ENCODE measurements at regions not wholly inside any gene's neighbourhood (a gene's known extent, or its start where the extent isn't known, plus 50 kb on each side); places are given as distances from the start of the nearest gene placed in this dataset.
"Not testable (repeated sequence)": the region's sequence is repeated elsewhere in the genome, so short reads cannot be mapped to it uniquely, and the experiment has no call there.

DNA sequence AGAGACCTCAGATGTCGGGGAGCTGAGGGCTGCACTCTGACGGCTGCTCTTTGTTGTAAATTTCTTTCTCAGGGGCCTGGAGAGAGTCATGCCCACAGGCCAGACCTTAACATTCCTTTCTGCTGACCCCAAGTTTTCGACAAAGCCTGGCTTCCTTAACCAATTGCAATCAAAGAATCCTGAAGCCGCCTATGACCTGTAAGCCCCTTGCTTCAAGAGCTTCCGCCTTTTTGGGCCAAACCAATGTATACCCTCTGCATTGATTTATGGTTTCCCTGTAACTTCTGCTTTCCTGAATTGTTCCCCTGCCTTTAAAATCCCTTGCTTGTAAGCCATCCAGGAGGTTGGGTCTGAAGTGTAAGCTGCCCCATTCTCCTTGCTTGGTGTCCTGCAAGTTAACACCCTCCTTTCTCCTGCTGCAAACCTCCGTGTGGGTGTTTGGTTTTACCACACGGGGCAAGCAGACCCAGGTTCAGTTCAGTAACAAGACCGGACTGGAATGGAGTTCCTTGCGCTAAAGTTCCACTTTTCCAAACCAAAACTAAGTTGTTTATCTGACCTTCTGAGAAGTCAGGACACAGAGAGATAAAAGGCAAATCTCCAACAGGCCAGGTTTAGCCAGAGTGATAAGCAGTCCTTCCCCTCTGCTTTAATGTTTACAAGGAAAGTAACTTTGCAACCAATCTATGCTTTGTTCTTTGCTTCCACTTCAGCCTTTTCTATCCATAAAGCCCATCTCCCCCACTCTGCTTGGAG, 141.6 kb downstream of the KCNJ12 start:
- no peak for DNase-seq

DNA sequence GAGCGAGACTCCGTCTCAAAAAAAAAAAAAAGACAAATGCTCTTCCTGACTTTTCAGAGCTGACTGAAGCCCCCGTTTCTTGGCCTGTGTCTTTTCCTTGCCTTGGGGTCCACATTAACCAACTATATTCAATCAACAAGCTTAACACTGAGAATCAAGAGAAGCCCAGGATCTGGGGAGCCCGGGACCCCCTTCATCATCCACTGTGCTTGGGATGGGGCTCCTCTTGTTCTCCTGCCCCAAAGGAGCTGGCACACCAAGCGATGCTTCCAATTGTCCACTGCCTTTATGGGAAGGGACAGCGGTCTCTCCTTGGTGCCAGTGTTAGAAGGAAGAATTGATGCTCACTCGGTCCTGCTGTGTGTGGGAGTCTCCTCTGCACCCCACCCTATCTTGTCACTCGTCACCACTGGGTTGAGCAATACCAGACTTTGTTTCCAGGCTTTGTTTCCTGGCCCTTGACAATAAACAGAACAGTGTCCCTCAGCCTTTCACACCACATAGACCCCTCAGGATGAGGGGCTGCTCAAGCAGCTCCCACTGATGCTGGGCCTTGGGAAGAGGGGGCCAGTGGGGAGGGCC, 146.7 kb downstream of the KCNJ12 start:
- no peak for DNase-seq

DNA sequence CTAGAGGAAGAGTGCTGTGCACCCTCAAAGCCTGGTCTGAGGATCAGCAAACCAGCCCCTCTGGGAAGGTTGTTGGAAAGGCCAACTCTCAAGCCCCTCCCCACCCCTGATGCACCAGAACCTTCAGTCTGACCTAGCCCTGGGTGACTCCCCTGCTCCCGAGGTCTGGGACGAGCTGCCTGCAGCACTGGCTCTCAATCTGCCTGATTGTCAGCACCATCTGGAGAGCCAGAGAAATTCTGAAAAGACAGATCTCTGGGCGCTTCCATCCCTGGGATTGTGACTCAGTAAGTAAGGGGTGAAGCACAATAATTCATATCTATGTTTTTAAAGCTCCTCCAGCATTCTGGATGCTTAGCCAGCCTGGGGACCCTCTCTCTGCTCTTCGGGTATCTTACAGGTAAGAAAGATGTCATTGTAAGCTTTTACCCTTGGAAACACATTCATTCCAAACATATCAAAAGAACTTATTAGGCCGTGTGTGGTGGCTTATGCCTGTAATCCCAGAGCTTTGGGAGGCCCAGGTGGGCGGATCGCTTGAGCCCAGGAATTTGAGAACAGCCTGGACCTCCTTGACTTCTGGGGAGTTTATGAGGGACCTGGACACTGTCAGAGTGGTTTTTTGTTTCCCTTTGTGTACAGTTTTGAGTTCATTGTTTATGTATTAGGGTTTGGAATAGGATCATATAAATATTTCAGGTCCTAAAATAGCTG, 147.5 kb downstream of the KCNJ12 start:
- DNase-seq = no peak

DNA sequence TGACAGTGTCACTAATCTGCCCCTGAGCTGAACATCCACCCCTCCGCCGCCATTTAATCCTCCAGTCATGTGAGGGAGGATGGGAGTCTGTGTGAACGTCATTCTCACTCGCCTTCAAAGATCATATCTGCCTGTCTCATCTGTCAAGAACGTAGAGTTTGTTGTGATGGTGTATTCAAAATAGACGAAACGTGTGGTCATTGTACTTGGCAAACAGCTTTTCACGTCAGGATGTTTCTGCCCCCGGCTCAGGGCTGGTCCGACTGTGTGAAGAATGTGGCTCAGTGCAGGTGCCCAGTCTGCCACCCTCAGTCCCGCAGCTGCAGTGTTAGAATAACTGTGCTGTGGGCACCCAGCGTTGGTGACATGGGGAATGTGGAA, 148.0 kb downstream of the KCNJ12 start:
- no peak for DNase-seq

DNA sequence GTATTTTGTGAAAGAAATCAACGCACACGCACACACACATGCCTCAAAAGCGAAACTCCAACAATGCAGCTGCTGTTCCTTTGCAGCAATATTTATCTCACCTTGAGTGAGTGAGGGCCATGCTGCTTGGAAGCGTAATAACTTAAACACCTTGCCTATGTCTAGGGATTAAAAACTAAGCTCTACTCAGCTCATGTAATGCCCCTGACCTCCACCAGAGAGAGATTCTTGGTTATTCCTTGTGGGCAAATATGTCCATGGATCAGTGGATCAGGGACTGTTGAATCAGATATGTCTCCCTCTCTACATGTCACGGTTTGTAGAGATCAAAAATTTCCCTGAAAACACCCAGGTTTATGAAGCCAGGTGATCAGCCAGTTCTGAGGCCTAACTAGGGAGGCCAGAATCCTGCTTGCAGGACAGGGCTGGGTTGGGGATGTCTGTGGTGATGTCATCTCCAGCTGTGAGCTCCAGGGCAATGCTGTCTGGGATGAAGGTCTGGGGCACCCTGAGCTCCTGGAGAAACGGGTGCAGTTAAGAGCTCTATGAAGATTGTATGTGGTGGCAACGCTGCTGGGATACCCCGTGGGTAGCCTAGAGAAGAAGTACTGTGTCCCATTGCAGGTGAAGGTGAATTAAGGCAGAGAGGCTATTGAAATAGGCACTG, 149.4 kb downstream of the KCNJ12 start:
- no peak for DNase-seq

DNA sequence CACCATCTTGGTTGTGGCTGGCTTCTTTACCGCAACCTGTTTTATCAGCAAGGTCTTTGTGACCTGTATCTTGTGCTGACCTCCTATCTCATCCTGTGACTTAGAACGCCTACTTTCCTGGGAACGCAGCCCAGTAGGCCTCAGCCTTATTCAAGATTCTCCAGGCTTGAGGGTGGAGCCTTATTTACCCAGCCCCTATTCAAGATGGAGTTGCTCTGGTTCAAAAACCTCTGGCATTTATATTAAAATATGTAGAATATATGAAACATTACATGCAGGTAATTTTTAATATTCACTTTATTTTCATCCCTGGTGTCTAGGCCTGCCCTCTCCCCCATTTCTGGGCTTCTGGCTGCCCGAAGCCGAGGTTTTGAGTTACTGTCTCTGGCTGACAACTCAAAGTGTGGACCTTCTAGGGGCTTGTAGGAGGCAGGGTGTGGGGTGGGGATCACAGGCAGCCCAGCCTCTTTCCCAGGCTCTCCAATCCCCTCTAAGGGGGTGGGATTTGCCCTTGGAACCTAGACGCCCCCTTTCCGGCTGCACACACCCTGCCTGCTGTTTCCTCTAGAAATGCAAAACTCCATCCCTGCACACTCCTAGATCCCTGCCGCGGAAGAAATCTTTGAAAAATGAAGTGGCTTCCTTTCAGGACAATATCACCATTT, 152.0 kb downstream of the KCNJ12 start:
- DNase-seq = no peak

DNA sequence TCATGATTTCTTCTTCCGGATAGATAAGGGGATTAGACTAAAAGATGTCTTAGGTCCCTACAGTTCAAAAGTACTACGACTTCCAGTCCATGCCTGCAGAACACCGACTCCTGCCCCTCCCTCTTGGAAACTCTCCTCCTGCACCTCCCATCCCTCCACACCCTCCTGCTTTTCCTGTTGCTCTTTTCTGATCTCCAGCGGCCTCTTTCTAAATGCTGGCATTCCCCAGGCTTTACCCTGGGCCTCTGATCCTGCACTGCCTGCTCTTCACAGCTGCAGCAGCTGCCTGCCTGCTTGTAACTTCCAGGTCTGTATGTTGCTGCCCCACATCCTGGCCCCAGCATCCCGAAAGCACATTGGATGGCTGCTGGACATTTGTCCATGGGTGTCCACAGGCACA, 154.2 kb downstream of the KCNJ12 start:
- no peak for DNase-seq

DNA sequence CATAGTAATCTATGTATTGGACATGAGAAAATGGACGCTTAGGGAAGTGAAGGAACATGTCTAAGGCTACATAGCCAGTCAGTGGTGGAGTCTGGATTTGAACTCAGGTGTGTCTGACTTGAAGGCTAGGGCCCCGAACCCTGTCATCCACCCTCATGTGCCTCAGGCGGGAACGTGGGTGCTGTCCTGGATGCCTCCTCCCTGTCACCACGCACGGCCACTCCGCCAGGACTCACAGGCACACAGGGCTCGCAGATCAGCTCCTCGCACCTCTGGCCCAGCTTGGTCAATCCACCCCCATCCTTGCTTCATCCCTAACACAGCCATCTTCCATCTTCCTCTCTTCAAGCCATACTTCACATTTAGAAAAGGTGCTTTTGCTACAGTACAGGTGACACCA, 154.7 kb downstream of the KCNJ12 start:
- no peak for DNase-seq

DNA sequence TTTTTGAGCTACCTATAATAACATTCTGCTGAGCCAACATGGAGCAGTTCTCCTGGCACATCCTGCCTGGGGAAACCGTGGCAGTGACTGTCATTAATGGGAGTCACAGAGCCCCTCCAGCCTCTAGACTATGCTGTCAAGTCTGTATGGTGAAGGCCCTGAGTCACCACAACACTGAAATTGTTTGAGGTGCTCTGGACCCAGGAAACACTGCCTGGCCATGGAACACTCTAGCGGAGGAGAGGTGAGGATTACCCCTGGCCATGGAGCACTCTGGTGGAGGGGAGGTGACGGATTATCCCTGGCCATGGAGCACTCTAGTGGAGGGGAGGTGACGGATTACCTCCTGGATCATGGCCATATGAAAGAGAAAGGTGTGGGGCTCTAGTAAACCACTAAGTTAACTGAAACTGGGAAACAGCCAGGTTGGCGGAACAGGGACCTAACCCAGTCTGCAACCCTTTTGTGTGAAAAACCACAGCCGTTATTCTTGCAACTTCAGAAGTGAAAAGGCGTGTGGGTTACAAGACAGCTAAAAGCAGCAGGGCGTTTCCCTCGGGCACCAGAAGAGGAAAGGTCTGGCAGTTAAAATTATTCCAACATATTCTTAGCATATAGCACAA, 156.7 kb downstream of the KCNJ12 start:
- no peak for DNase-seq

DNA sequence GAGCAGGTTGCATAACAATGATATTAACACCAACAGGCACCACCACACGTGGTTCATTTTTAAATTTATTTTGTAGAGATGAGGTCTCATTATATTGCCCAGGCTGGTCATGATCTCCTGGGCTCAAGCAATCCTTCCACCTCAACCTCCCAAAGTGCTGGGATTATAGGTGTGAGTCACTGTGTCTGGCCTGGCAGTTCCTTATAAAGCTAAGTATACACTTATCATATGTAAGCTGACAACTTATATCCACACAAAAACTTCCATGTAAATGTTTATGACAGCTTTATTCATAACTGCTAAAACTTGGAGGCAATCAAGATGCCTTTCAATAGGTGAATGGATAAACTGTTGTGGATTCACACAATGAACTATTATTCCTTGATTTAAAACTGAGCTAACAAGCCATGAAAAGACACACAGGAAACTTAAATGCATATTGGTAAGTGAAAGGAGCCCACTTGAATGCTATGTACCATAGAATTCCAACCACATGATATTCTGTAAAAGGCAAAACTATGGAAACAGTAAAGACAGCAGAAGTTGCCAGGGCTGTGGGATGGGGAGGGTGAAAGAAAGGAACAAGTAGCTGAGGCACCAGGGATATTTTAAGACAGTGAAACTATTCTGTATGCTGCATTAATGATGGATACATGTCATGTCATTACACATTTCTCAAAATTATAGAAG, 156.5 kb upstream of the KCNJ18 start:
- no peak for DNase-seq

DNA sequence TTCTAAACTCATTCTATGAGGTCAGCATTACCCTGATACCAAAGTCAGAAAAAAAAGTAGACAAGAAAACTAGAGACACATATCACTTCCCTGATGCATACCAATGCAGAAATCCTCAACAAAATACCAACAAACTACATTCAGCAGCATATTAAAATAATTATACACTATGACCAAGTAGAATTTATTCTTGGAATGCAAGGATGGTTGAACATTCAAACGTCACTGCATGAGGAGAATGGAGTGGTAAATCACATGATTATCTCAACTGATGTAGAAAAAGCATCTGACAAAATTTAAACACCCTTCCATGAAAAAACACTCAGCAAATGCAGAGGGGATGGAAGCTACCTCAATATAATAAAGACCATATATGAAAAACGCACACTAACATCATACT, 155.0 kb upstream of the KCNJ18 start:
- DNase-seq = no peak

DNA sequence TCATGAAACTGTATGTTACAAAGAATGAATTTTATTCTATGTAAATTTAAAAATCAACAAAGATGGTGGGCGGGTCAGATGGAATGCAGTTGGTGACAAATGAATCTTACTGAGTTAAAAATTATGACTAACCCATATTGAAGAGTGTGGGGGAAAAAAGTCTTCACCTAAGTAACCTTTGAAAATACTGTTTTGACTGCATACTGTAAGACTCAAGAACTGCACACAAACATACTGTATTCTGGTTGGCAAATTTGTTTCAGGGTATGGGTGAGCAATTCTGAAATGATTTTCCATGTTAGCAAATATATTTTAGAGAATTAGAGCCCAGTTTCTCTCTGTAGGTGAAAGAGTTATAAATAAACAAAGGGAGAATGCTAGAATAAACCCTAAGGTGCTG, 153.7 kb upstream of the KCNJ18 start:
- DNase-seq = no peak

DNA sequence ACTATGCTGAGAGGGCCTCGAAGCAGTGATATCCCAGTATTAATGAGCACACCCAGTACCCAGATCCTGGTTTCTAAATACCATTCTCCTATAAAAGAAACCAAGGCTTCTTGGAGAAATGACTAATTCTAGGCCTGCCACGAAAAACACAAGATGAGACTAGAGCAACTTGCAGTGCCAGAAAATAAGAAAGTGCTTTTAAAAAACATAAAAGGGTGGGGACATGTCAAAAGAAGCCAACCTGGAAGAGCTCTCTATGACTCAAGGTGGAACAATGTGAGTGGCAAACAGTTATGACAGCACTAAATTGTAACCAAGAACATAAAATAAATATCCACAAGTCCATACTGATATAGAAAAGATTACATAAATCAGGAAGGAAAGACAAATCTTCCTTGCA, 153.2 kb upstream of the KCNJ18 start:
- DNase-seq = no peak

DNA sequence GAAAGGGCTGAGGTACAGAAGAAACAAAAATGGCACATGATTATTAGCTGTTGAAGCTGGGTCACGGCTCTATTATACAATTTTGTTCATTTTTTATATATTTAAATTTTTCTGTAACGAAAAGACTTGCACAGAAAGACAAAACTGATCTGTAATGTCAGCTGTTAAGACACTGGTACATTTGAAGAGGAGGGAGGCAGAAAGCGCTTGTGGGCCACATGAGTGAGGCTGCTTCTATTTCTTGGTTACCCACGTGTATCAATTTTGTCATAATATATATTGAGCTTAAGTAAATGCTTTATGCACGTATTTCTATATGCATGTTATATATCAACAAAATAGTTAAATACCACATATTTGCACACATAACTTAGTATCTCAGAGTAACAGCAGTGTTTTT, 151.8 kb upstream of the KCNJ18 start:
- DNase-seq = no peak

DNA sequence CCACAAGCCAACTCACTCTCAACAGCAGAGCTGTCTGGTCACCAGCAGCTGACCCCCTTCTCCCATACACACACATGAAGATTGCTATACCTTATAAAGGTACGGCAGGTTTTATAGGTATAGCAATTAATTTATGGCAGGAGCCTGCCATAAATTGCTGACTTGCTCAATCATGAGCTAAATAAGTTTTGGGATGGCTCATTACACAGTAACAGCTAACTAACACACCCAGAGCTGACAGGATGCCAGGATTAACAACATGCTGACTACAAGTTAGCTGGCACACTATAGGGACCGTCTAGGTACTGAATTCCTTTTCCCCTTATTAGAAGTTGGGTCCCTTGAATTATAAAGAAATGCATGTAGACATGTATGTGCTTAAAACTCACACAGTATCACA, 150.3 kb upstream of the KCNJ18 start:
- DNase-seq = no peak

DNA sequence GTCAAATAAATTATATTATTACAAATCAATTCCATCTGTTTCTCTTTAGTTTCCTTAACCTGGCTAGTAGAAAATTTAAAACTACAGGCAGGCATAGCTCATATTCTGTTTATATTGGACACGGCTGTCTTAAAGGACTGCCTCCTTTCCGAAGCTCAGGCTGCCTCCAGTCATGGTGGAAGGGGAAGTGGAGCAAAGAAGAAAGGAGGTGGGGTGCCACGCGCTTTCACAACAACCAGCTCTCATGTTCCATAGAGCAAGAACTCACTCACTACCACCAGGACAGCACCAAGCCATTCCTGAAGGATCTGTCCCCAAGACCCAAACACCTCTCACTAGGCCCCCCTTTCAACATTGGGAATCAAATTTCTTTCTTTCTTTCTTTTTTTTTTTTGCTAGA, 149.3 kb upstream of the KCNJ18 start:
- no peak for DNase-seq

DNA sequence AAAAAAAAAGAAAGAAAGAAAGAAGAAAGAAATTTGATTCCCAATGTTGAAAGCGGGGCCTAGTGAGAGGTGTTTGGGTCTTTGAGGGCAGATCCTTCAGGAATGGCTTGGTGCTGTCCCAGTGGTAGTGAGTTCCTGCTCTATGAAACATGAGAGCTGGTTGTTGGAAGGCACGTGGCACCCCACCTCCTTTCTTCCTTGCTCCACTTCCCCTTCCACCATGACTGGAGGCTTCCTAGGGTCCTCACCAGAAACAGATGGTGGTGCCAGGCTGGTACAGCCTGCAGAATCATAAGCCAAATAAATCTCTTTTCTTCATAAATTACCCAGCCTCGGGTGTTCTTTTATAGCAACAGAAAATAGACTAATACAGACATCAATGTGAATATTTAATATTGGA, 147.3 kb upstream of the KCNJ18 start:
- no peak for DNase-seq

DNA sequence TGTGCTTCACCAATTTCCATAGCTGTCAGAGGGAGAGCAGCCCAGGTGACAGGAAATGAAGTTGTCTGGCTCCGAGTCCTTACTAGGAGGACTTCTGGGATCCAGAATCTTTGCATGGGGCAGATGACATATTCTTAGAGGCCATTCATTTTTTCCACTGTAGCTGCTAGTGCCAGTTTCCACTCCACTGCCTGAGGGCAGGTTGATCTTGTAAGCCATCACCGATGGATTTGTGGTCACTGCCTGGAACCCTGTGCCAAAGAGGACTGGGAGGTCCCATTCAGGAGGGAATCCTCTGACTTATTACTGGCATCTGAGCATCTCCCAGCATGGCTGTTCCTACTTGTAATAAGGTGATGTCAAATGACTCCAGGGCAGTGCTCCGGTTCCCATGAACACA, 144.1 kb upstream of the KCNJ18 start:
- no peak for DNase-seq

DNA sequence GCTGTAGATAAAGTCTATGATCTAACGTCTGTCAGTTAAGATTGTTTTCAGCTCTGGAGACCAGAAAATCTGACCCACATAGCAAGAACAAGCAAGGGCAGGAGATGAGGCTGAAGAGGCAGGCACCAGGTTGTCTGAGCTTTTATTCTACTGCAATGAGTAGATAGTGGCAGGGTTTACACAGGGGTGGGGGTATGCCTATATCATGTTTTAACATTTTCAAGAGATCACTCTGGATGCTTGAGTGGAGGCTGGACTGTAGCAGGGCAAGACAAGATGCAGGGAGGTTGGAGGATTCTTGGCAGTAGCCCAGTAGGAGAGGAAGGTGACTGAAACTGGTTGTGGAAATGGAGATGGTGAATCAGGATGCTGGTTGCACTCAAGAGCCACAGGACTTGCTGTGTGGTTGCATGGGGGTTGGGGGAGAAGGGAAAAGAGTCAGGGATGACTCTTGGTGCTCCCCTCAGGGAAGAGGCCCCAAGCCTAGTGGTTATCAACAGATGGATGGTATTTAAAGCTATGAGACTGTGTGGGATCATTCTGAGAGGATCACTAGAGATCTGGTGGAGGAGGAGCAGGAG, 143.1 kb upstream of the KCNJ18 start:
- no peak for DNase-seq

DNA sequence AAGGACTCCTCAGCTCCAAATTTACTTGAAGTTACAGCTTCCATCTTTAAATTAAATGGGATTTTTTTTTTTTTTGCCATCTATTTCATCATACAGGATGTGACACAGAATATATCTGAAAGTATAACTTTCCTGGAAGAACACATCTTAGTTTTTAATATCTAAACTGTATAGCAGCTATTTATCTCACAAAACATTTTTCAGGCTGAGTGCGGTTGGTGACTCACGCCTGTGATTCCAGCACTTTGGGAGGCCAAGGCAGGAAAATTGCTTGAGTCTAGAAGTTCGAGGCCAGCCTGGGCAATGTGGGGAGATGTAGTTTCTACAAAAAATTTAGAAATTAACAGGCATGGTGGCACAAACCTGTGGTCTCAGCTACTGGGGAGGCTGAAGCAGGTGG, 142.3 kb upstream of the KCNJ18 start:
- DNase-seq = not testable (repeated sequence)

DNA sequence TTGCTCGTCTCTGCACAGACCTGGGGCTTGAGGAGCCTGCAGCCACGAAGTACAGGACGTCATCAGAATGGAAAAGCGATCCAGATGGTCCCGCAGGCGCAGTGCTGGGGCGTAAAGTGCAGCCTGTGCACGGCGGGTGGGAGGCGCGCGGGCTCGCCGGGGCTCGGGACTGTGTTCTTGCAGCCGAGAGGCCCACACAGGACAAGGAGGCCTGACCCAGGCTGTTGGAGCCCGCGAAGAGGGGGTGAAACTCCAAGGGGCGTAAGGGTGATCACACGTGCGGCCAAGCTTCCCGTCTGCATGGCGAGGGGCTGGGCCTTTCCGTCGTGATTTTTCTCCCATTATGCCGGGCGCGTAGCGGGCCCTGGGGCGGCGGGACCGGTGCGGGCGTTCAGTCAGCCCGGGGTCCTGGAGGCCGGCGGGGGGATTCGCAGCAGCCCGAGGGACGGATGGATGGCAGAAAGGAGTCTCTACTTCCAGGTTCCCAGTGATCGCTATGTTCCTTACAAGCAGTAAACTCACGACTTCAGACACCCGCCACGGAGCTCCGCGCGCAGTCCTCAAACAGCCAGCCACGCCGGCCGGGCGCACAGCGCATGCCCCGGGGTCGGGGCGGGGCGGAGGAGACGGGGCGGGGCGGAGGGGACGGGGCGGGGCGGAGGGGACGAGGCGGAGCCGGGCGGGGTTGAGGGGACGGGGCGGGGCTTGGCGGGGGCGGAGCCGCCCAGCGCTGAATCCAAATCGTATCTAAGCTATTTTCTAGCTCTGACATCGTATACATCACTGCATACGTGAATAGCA, 141.0 kb upstream of the KCNJ18 start:
- peak; percentile 72 for DNase-seq

All from effector CD4-positive, alpha-beta T cell (primary cell).